ENCODE measurements at regions not wholly inside any gene's neighbourhood (a gene's known extent, or its start where the extent isn't known, plus 50 kb on each side); places are given as distances from the start of the nearest gene placed in this dataset.

- no peak for DNase-seq
- TF ChIP-seq, protein P1, sequence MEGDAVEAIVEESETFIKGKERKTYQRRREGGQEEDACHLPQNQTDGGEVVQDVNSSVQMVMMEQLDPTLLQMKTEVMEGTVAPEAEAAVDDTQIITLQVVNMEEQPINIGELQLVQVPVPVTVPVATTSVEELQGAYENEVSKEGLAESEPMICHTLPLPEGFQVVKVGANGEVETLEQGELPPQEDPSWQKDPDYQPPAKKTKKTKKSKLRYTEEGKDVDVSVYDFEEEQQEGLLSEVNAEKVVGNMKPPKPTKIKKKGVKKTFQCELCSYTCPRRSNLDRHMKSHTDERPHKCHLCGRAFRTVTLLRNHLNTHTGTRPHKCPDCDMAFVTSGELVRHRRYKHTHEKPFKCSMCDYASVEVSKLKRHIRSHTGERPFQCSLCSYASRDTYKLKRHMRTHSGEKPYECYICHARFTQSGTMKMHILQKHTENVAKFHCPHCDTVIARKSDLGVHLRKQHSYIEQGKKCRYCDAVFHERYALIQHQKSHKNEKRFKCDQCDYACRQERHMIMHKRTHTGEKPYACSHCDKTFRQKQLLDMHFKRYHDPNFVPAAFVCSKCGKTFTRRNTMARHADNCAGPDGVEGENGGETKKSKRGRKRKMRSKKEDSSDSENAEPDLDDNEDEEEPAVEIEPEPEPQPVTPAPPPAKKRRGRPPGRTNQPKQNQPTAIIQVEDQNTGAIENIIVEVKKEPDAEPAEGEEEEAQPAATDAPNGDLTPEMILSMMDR (IDR thresholded peaks at IDR 0.05; ENCODE audit: low read depth, low read length): no peak
- Histone ChIP-seq H3K4me3 (ENCODE audit: low read depth, low read length) (no peak overlapping the region), H3K27ac (no peak overlapping the region), H3K9me3 (ENCODE audit: severe bottlenecking) (no peaks in the 10 kb centered on the region), H3K27me3 (ENCODE audit: insufficient read depth, low read depth, severe bottlenecking) (no peaks in the 10 kb centered on the region), H3K36me3 (peaks cover 23% of the 10 kb centered on the region)
Observed at GRCh38 chr3:124422805-124423204, 307.4 kb upstream of the UMPS start.

DNA sequence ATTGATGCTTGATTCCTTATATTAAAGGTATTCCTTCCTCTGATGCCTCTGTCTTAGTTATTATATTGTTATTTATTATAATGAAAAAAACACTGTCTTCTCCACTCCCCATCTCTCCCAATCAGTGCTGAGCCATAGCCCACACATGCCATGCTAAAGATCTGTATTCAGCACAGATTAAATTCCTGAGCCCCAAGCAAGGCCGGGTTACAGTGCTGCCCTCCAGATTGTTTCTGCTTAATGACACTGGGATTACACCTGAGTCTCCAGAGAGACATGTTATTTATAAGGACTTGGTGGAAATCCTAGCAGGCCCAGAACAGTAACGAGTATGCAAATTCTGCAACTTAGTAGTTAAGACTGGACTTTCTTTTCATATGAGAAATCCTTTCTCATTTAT is 305.9 kb upstream of the UMPS start:
- no peak overlapping the region for H3K27ac ChIP-seq
- peaks cover 21% of the 10 kb centered on the region for H3K36me3 ChIP-seq
- no peak overlapping the region for H3K4me3 ChIP-seq (ENCODE audit: low read depth, low read length)
- DNase-seq: peak; percentile 59
- no peaks in the 10 kb centered on the region for H3K9me3 ChIP-seq (ENCODE audit: severe bottlenecking)
- no peaks in the 10 kb centered on the region for H3K27me3 ChIP-seq (ENCODE audit: insufficient read depth, low read depth, severe bottlenecking)
- TF ChIP-seq, protein P1 (IDR thresholded peaks at IDR 0.05; ENCODE audit: low read depth, low read length): no peak

DNA sequence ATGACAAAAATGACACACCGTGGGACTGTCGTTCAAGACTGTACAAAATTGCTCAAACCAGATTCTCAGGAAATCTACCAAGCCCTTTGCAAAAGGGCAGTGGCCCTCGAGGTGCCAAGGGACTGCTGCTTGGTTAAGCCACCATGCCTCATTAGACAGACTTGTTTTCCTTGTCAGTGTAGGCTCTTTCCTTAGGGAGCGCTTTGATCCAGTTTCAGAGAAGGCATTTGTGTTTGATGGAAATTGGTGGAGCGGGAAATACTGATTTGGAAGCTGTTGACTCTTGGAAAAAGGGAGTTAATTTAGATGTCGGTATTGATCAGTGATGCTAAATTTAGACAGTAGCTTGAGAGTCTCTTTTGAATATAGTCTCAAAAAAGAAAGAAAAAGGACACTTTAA is 304.3 kb upstream of the UMPS start:
- no peak overlapping the region for H3K4me3 ChIP-seq (ENCODE audit: low read depth, low read length)
- no peak overlapping the region for H3K27ac ChIP-seq
- DNase-seq: no peak
- H3K36me3 ChIP-seq: peaks cover 17% of the 10 kb centered on the region
- no peaks in the 10 kb centered on the region for H3K9me3 ChIP-seq (ENCODE audit: severe bottlenecking)
- no peaks in the 10 kb centered on the region for H3K27me3 ChIP-seq (ENCODE audit: insufficient read depth, low read depth, severe bottlenecking)
- TF ChIP-seq, protein P1 (IDR thresholded peaks at IDR 0.05; ENCODE audit: low read depth, low read length): no peak

DNA sequence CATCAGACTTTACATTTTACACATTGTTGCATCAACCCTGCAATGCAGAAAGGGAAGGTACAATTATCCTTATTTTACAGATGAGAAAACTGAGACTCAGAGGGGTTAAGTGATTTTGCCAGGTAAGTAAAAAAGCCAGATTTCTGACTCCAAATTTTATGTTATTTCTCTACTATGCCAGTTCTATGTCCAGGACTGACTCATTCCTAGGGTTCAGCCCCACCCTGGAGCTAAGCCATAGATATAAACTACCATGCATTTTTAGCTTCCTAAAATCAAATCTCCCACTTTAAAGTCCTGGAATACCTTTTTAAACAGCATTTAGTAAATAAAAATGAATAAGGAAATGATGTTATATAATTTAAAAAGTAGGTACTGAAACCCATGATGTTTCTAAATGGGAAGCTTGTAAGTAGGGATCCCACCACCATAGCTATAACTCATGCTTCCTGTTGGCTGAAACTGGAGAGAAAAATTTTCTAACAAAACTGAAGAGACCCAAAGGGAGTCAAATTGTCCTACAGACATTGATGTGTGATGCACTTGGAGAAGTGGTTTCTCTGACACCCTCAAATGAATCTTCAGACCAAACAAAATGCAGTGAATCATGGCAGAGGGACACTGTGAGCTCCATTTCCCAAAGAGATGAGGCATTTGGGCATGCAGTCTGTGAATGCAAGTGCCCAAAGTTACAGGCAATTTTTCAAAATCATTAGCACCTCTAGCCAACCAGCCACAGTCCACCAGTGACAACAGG is 301.7 kb upstream of the UMPS start:
- DNase-seq: no peak
- TF ChIP-seq, protein P1 (IDR thresholded peaks at IDR 0.05; ENCODE audit: low read depth, low read length): no peak
- Histone ChIP-seq H3K4me3 (ENCODE audit: low read depth, low read length) (no peak overlapping the region), H3K36me3 (peaks cover 21% of the 10 kb centered on the region), H3K27me3 (ENCODE audit: insufficient read depth, low read depth, severe bottlenecking) (no peaks in the 10 kb centered on the region), H3K27ac (no peak overlapping the region), H3K9me3 (ENCODE audit: severe bottlenecking) (no peaks in the 10 kb centered on the region)

GRCh38 chr3:124429129-124429815 is 301.0 kb upstream of the UMPS start:
- TF ChIP-seq, protein P1 (IDR thresholded peaks at IDR 0.05; ENCODE audit: low read depth, low read length): no peak
- H3K27ac ChIP-seq: no peak overlapping the region
- H3K27me3 ChIP-seq (ENCODE audit: insufficient read depth, low read depth, severe bottlenecking): no peaks in the 10 kb centered on the region
- H3K9me3 ChIP-seq (ENCODE audit: severe bottlenecking): no peaks in the 10 kb centered on the region
- peaks cover 22% of the 10 kb centered on the region for H3K36me3 ChIP-seq
- no peak overlapping the region for H3K4me3 ChIP-seq (ENCODE audit: low read depth, low read length)
- DNase-seq: no peak
